Astrocyte of the cerebellum (primary cell): ENCODE measurements at regions not wholly inside any gene's neighbourhood (a gene's known extent, or its start where the extent isn't known, plus 50 kb on each side); places are given as distances from the start of the nearest gene placed in this dataset.

Experiments used
- DNase-seq: peaks from one replicate; pipeline ENCODE4 v3.0.0-alpha.2; 2011; ENCODE audit warnings: low read depth
- H3K4me3 ChIP-seq: 2 replicates; pipeline ENCODE4 v1.5.1; 2011; ENCODE audit warnings: mild to moderate bottlenecking, low read depth, low read length, moderate library complexity
- in situ Hi-C: cut with HindIII; loops from 2 replicates; pipeline ENCODE4 v1.10.0; 2017; ENCODE audit warnings: low sequenced_read_pairs
- TF ChIP-seq, protein P1 (sequence below): IDR thresholded peaks from 2 replicates; pipeline ENCODE4 v1.5.1; 2012; ENCODE audit warnings: low read length, low read depth, moderate library complexity, mild to moderate bottlenecking; ENCODE audit errors: missing control alignments

DNA sequence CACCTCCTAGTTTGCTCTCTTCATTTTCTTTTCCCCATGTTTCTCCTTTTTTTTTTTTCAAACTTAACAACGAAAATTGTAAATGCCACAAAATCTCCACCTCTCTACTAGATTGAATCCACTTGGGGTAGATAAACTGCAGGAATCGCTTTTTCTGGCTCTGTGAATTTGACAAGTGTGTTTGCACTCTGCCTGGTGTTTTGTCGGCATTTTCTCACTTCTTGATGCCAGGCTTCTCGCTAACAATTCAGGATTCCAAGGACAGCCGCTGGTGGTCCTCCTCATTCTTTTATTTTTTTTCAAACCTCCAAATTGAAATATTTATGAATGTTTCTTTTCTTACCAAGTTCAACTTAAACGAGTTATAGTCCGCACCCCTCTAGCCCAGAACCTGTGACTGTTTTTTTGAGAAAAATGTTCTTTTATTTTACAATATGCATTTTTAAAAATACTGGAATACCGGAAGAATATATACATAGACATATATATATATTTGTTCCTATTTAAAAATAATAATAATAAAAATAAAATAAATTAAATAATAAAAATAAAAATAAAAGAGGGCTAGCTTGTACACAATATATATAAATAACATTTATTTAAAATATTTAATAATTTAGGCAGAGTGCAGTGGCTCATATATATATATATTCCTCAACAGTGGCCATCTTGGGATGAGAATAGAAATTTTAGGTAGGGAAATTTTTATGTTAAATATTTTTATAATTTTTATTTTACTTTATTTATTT, 538.8 kb downstream of the TYW1 start:
- H3K4me3 ChIP-seq, result no peak overlapping the region
- DNase-seq, result no peak
- TF ChIP-seq, protein P1, sequence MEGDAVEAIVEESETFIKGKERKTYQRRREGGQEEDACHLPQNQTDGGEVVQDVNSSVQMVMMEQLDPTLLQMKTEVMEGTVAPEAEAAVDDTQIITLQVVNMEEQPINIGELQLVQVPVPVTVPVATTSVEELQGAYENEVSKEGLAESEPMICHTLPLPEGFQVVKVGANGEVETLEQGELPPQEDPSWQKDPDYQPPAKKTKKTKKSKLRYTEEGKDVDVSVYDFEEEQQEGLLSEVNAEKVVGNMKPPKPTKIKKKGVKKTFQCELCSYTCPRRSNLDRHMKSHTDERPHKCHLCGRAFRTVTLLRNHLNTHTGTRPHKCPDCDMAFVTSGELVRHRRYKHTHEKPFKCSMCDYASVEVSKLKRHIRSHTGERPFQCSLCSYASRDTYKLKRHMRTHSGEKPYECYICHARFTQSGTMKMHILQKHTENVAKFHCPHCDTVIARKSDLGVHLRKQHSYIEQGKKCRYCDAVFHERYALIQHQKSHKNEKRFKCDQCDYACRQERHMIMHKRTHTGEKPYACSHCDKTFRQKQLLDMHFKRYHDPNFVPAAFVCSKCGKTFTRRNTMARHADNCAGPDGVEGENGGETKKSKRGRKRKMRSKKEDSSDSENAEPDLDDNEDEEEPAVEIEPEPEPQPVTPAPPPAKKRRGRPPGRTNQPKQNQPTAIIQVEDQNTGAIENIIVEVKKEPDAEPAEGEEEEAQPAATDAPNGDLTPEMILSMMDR, result no peak
- in situ Hi-C loops, result no loop called here

DNA sequence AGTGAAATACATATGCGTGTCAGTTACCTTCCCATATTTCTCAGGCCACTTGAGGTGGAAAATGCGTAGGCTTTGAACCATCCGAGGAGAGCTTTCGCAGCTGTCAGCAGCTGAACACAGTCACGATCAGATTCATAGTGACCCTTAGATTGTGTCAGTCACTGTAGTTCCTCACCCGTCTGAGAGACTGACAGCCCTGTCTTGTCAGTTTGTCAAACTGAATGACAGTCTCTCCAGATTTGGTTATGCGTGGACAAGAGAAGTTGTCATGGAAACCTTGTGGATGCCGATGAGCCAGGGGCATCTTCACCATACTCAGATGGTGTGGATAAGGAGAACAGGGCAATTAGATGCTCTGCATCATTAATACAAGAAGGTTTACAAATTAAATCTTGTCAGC, 546.3 kb downstream of the TYW1 start:
- in situ Hi-C loops, result no loop called here
- no peak for DNase-seq
- H3K4me3 ChIP-seq, result no peak overlapping the region
- TF ChIP-seq, protein P1, result no peak

DNA sequence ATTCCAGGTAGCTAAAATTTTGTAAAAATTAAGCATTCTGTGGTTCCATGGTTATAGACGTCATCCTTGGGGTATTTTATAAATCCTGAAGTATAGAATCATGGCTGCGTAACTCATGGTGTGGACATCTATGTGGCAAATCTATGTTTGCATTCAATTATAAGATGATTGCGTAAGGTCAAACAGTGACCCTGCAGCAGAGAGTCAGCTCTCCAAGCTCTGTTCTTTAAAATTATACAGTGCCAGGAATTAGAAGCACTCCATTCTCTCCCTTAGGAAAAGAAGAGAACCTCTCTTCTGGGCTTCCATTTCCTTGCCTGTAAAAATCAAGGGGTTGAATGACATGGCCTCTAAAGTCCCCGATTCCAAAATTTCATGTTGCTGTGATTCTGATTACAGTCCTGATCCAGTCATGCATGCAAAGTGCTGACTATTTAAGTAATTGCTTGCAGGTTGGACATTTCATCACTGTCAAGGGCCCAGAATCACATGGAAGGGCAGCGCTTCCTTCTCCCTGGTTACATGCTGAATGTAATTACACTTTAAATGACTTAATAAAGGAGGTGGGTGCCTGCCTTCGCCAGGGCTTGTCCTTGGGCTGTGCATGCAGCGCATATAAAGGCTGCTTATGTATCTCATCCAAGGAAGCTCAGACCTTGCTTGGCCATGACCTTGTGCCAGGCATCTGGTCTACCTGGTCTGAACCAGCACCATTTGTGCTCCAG, 550.7 kb downstream of the TYW1 start:
- no peak for DNase-seq
- TF ChIP-seq, protein P1, result no peak
- no peak overlapping the region for H3K4me3 ChIP-seq
- in situ Hi-C loops, result no loop called here

DNA sequence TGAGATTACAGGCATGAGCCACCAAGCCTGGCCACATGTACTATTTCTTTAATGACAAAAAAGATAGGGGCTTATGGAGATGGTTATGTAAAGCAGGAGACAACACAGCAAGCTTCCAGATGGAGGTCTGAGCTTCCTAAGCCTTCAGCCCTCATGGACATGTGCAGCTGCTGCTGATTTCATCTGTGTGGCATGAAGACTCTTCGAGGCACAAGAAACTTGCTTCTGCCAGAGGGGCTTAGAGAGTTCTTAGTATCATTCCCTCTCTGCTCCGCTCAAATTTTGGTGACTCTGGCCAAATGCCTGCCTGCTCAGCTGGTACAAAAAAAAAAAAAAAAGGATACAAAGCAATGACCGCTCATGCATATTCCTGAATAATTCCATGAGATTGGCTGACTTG, 552.5 kb downstream of the TYW1 start:
- in situ Hi-C loops, result no loop called here
- TF ChIP-seq, protein P1, result no peak
- DNase-seq, result no peak
- H3K4me3 ChIP-seq, result no peak overlapping the region

DNA sequence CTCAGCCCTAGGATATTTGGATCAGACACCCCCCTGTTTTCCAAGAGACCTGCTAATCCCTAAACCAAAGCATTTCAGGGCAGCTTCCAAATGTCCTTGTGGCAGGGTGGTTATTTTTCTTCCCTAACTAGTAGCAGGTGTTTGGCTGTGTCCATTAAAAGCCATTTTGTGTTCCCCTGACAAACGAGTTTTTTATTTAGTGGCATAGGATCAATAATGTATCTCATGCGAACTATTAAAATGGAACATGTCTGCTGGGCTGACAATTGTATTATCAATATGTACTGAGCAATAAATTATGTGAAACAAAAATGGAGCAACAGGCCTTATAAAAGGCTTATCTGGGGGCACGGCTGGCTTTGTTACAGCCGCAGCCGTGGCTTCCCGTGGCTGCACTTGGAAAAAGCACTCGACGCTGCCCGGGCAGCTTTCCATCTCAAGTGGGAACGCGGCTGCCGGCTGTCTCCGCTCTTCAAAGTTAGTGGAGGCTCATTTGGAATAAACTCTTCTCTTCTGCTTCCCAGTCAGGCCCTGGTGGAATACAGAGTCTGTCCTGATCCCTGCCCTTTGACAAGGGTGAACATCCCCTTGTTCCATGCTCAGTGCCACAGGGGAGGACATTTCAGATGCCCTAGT, 554.3 kb downstream of the TYW1 start:
- DNase-seq, result no peak
- no peak overlapping the region for H3K4me3 ChIP-seq
- TF ChIP-seq, protein P1, result no peak
- in situ Hi-C loops, result no loop called here

DNA sequence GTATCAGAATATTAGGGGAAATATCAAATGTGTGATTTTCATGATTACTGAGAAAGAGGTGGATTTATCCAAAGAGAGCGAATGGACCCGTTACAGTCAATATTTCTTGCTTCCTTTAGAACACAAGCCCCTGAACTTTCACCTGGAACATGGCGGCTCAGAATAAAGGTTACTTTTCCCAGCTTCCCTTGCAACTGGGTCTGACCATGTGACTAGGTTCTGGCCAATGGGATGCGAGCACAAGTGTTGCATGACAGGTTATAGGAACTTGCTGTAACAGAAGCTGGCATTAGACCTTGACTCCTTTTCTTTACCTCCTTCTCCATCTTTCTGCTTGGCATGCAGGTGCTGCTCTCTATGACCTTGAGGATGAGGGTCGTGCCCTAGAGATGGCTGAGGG, 556.1 kb downstream of the TYW1 start:
- in situ Hi-C loops, result no loop called here
- TF ChIP-seq, protein P1, result no peak
- no peak overlapping the region for H3K4me3 ChIP-seq
- DNase-seq, result no peak
